ENCODE measurements at regions not wholly inside any gene's neighbourhood (a gene's known extent, or its start where the extent isn't known, plus 50 kb on each side); places are given as distances from the start of the nearest gene placed in this dataset.

GRCh38 chr1:29532751-29533150 lies 296.4 kb downstream of the PTPRU start:
- no peak for TF ChIP-seq NFRKB (IDR thresholded peaks at IDR 0.05)
- TF ChIP-seq ELF4 (IDR thresholded peaks at IDR 0.05), result no peak
- TF ChIP-seq SUZ12 (IDR thresholded peaks at IDR 0.05), result no peak
- no peak for TF ChIP-seq FOXA1 (IDR thresholded peaks at IDR 0.05)
- no peak for TF ChIP-seq BHLHE40 (IDR thresholded peaks at IDR 0.05; ENCODE audit: borderline replicate concordance)
